GM19467 (cell line): ENCODE measurements at regions not wholly inside any gene's neighbourhood (a gene's known extent, or its start where the extent isn't known, plus 50 kb on each side); places are given as distances from the start of the nearest gene placed in this dataset.
"Not testable (repeated sequence)": the region's sequence is repeated elsewhere in the genome, so short reads cannot be mapped to it uniquely, and the experiment has no call there.

Source experiments
- ATAC-seq: cut with Tn5 transposase; IDR thresholded peaks from one replicate; pipeline ENCODE4 v1.9.1; 2021; ENCODE audit warnings: mild to moderate bottlenecking, moderate library complexity; ENCODE audit not compliant: unreplicated experiment

- no peak for ATAC-seq
Observed at GRCh38 chr5:153939101-153939500, 99.6 kb downstream of the FAM114A2 start.

DNA sequence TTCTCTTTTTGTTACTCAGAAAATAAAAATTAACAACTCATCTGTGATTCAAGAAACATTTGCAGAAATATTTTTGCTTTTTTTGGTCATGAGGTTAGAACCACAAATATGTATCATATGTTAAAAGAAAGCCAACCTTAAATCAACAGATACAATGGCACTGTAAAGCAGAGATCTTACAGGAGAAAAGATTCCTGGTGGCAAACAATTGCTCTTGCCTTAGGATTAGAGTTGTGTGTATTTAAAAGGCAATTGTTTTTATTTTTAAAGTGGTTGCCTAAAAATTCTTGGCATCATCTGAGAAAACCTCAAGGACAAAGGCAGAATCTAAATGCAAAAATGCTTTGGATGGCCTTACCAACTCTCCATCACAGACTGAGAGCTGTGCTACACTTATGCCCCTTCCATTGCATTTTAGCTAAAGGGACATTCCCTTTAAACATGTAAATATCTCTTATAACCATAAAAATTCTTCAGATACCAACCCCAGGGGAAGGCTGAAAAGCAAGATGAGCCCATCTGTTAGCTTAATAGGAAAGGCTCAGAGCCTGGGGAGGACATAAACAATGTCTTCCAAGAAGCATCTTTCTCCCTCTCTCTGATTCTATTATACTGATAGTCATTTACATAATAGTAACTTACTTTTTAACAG is 100.4 kb downstream of the FAM114A2 start:
- ATAC-seq = no peak

GRCh38 chr5:153937661-153938060 is 101.0 kb downstream of the FAM114A2 start:
- no peak for ATAC-seq

- ATAC-seq = not testable (repeated sequence)
Observed at GRCh38 chr5:153935151-153935550, 103.6 kb downstream of the FAM114A2 start.

GRCh38 chr5:153926201-153926600 is 112.5 kb downstream of the FAM114A2 start:
- ATAC-seq = no peak

GRCh38 chr5:153919161-153919560 is 119.5 kb downstream of the FAM114A2 start:
- ATAC-seq = no peak

GRCh38 chr5:153907170-153907775 is 131.4 kb downstream of the FAM114A2 start:
- ATAC-seq = no peak

GRCh38 chr5:153905219-153905618 is 133.5 kb downstream of the FAM114A2 start:
- no peak for ATAC-seq

DNA sequence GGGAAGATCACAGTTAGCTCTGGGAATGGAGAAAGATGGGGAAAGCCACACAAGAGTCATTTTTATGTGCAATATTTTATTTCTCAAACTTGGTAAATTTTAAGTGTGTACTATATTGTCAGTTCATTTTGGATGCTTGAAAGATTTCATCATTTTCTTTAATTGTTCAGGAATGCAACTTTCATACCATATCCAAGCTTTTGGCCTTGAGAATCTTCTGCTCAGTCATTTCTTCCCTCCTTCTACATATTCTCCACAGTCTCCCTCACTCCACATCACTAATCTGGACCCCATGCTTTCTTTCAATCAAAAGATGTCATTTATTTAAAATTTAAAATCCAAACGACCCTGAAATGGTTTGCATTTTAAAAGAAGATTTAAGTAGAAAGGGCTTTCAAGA is 135.4 kb downstream of the FAM114A2 start:
- no peak for ATAC-seq

GRCh38 chr5:153902016-153902415 is 136.7 kb downstream of the FAM114A2 start:
- no peak for ATAC-seq

DNA sequence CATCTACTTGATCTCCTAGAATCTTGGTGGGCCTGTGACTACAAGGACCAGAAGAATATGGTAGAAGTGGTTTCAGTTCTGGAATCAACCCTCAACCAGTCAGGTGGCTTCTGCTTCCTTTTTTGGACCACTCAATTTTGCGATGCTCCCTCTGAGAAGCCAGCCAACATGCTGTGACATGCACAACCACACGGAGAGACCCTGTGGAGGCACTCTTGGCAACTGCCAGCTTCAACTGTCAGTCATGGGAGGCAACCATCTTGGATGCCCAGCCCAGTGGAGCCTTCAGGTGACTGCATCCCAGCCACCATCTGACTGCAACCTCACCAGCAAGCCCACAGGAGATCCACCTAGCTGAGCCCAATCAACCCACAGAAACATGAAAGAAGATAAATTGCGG is 137.3 kb downstream of the FAM114A2 start:
- no peak for ATAC-seq

DNA sequence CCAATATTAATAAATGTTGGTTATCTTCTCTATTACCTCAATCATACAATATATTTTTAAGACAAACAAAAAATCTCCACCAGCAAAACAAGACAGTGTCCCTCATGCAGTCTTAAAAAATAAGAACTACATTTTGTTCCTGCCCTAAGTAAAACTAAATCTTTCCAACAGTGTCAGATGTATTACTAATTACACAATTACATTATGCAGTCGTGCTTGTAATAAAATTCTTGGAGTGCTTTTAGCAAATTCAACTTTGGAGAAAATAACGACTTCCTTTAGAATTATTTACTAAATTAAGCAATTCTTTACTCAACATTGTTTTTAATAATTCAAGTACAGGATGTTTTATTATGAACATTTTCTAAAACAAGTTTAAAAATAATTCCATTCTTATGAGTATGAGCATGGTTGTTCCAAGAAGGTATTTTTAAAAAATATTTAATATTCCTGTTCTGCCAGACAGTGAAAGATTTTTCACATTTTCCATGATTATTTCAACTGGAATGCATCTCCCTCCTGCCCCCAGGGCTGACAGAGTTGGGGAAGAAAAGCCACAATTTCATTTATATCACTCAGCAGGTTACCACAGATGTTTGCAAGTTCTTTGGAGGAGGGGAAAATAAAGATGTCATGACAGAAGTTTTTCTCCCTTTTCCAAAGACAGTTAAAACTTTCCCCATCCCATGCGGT is 137.9 kb downstream of the FAM114A2 start:
- no peak for ATAC-seq

DNA sequence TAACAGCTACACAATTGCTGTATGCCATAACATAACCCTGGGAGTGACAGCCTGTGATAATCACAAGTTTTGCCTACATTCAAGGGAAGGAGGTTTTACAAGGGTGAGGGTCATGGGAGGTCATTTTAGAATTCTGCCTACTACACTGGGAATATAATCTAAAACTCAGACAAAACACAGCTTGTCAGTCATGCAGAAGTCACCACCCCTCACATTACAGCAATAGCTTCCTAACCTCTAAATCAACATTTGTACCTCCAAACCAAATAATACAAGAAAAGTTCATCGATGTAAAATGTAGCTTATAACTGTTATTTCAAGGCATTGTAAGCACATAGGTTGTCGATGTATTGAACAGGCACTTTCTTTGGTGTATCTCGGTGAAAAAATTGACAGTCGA is 139.0 kb downstream of the FAM114A2 start:
- no peak for ATAC-seq

- peak; percentile 97 for ATAC-seq
Observed at GRCh38 chr5:153896701-153897100, 142.0 kb downstream of the FAM114A2 start.

- ATAC-seq = no peak
Observed at GRCh38 chr5:153896117-153896516, 142.6 kb downstream of the FAM114A2 start.

DNA sequence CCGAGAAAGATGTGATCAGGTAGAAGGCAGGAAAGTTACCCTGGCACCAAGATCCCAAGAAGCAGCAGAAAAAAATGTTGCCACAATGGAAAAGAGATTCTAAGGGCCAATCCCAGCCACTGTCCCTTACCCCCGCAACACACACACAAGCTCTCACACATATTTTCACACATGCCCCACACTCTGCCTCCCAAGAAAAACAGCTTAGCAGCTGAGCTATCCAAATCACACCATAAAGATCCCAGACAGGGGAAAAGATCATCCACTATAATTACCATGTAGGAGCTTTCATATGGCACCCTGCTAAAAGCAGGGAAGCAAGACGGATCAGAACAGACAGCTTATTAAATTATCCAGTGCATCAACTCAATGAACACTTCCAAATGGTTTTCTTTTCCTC is 143.4 kb downstream of the FAM114A2 start:
- no peak for ATAC-seq

GRCh38 chr5:153893817-153894216 is 144.9 kb downstream of the FAM114A2 start:
- ATAC-seq = no peak

GRCh38 chr5:153891394-153891793 is 147.3 kb downstream of the FAM114A2 start:
- peak; percentile 63 for ATAC-seq

GRCh38 chr5:153888781-153889180 is 149.9 kb downstream of the FAM114A2 start:
- ATAC-seq = no peak

DNA sequence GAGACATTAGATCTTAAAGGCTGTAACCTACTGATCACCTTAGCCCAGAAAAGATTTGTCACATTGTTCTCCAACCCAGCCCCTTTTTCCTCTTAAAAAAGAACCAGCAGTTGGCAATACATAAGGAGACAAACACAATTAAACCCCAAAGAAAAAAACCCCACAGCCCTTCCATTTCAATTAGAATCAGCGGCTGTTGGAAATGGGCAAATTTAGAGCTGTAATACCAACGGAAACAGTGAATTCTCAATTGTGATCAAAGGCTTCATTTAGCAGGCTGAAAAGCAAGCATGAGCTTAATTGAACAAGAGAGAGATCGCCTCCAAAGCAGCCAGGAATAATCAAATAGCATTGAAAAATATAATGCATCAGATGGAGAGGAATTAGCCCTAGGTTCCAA is 153.6 kb downstream of the FAM114A2 start:
- ATAC-seq = no peak

- no peak for ATAC-seq
Observed at GRCh38 chr5:153884612-153884957, 154.1 kb downstream of the FAM114A2 start.

GRCh38 chr5:153883854-153884611 is 154.7 kb downstream of the FAM114A2 start:
- no peak for ATAC-seq
